Mucosa of descending colon (tissue), 3 donors: ENCODE measurements at regions not wholly inside any gene's neighbourhood (a gene's known extent, or its start where the extent isn't known, plus 50 kb on each side); places are given as distances from the start of the nearest gene placed in this dataset.

ENCODE experiments used
- ATAC-seq: fragments of 200-7000 bp; cut with Tn5 transposase; one replicate; pipeline ENCODE4 v1.9.1; 2020; ENCODE audit warnings: mild to moderate bottlenecking, moderate library complexity
- DNase-seq, 3 donors: peaks; one replicate each; pipeline ENCODE4 v3.0.0-alpha.2; 2020
- H3K36me3 ChIP-seq: fragments of 200-600 bp; one replicate; pipeline ENCODE4 v1.8.0; 2021; ENCODE audit warnings: low read depth, mild to moderate bottlenecking
- H3K4me1 ChIP-seq: fragments of 200-600 bp; one replicate; pipeline ENCODE4 v1.8.0; 2021; ENCODE audit warnings: low read depth, mild to moderate bottlenecking
- H3K4me3 ChIP-seq: fragments of 200-600 bp; one replicate; pipeline ENCODE4 v1.8.0; 2021; ENCODE audit warnings: mild to moderate bottlenecking
- H3K9me3 ChIP-seq: fragments of 200-600 bp; one replicate; pipeline ENCODE4 v1.8.0; 2021; ENCODE audit warnings: mild to moderate bottlenecking
- intact Hi-C, 2 donors: fragments of 100-400 bp; cut with DNase I in 1 of 2; cut with micrococcal nuclease in 1 of 2; formaldehyde crosslinking; loops; one replicate each; pipeline versions ENCODE4 v1.11.0 to v1.11.1; 2022; cut with DNase I, micrococcal nuclease
- TF ChIP-seq, protein P1 (sequence below): fragments of 200-600 bp; IDR thresholded peaks from one replicate; pipeline ENCODE4 v1.8.0; 2022; ENCODE audit warnings: antibody characterized with exemption, mild to moderate bottlenecking
- donor health status: DM: no; HTN: no; CAD: no; lungs with moderate emphysema.
- donor health status: DM: no; HTN: no; CAD: no.
- donor health status: DM: no; HTN: yes; CAD: no.

- no peak overlapping the region for H3K4me3 ChIP-seq
- intact Hi-C loops: no loop called here
- no peaks in the 10 kb centered on the region for H3K36me3 ChIP-seq
- no peaks in the 10 kb centered on the region for H3K4me1 ChIP-seq
- TF ChIP-seq, protein P1, sequence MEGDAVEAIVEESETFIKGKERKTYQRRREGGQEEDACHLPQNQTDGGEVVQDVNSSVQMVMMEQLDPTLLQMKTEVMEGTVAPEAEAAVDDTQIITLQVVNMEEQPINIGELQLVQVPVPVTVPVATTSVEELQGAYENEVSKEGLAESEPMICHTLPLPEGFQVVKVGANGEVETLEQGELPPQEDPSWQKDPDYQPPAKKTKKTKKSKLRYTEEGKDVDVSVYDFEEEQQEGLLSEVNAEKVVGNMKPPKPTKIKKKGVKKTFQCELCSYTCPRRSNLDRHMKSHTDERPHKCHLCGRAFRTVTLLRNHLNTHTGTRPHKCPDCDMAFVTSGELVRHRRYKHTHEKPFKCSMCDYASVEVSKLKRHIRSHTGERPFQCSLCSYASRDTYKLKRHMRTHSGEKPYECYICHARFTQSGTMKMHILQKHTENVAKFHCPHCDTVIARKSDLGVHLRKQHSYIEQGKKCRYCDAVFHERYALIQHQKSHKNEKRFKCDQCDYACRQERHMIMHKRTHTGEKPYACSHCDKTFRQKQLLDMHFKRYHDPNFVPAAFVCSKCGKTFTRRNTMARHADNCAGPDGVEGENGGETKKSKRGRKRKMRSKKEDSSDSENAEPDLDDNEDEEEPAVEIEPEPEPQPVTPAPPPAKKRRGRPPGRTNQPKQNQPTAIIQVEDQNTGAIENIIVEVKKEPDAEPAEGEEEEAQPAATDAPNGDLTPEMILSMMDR: no peak
- H3K9me3 ChIP-seq: peaks cover 11% of the 10 kb centered on the region
- DNase-seq (no peak), ATAC-seq (no peak)
These were observed 119.0 kb upstream of the NFIA start for GRCh38 chr1:60963167-60963940.

DNA sequence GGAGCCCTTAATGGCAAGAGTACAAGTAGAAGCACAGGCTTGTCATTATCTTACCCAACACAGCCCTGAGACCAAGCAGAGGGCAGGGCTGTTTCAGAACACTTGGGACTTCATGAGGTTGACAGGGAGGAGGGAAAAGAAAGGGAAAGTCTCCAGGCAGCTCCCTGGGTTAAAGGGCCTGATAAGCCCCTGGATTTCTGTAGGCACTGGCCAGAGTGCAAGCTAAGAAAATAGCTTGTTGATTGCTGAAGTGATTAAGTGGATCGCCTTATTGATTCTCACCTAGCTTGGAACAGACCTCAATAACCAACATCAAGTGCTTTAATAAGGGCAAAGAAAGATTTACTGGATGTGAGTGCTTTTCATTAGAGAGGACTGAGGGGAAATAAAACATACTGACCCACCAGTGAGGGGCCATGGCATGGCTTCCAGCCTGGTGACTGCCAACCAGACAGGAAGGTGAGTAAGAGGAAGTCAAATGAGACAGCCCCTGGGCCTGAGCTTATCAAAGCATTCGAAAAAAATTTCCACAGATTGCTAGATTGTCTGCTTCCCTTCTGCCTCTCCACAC, 121.4 kb upstream of the NFIA start:
- Histone ChIP-seq H3K9me3 (peaks cover 11% of the 10 kb centered on the region), H3K4me1 (no peaks in the 10 kb centered on the region), H3K36me3 (no peaks in the 10 kb centered on the region), H3K4me3 (no peak overlapping the region)
- DNase-seq (no peak), ATAC-seq (no peak)
- TF ChIP-seq, protein P1: no peak
- intact Hi-C loops: no loop called here

DNA sequence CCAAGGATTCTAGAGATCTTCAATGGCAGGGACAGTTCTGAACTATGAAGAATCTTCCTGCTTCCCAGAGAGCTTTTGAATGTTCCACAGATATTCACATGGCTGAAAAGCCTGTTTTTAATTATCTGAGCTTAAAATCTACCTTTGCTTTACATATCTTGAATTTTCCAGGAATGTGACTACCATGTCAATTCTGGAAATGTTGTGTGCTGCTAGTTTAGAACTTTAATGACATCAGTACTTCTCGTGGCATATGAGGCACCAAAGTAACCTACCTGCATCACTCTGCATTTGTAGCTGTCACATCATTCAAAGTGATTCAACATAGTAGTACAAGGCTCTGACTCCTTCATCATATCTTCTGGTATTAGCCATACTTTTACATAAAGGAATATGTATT, 122.7 kb upstream of the NFIA start:
- intact Hi-C loops: no loop called here
- Histone ChIP-seq H3K9me3 (peaks cover 2% of the 10 kb centered on the region), H3K36me3 (no peaks in the 10 kb centered on the region), H3K4me1 (no peaks in the 10 kb centered on the region), H3K4me3 (no peak overlapping the region)
- ATAC-seq (no peak), DNase-seq (no peak)
- TF ChIP-seq, protein P1: no peak

DNA sequence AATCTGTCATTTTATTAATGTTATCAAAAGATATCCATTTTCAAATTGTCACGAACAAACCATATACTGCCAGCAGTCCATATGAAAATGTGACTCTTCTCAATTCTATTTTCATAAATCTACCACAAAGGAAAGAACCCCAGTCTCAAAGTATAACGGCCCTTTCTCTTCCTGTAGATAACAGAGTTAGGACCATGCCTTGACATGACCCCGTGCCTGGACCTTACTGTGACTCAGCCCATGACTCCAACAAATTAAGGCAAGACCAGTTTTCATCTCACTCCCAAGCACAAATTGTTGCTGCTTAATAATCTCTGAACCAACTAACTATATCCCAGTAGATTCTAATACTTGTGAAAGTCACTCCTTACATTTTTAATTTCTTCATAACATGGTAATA, 124.4 kb upstream of the NFIA start:
- no peaks in the 10 kb centered on the region for H3K36me3 ChIP-seq
- H3K9me3 ChIP-seq: no peaks in the 10 kb centered on the region
- TF ChIP-seq, protein P1: no peak
- intact Hi-C loops: no loop called here
- DNase-seq (no peak), ATAC-seq (no peak)
- H3K4me1 ChIP-seq: no peaks in the 10 kb centered on the region
- no peak overlapping the region for H3K4me3 ChIP-seq

- H3K36me3 ChIP-seq: no peaks in the 10 kb centered on the region
- no peak for ATAC-seq
- no peaks in the 10 kb centered on the region for H3K4me1 ChIP-seq
- TF ChIP-seq, protein P1: no peak
- no peak for DNase-seq
- intact Hi-C loops: no loop called here
- no peaks in the 10 kb centered on the region for H3K9me3 ChIP-seq
- H3K4me3 ChIP-seq: no peak overlapping the region
These were observed 125.8 kb upstream of the NFIA start for GRCh38 chr1:60956520-60956919.
